GM23338 (cell line): ENCODE measurements at regions not wholly inside any gene's neighbourhood (a gene's known extent, or its start where the extent isn't known, plus 50 kb on each side); places are given as distances from the start of the nearest gene placed in this dataset.

ENCODE experiments used
- ATAC-seq: fragments of 200-7000 bp; cut with Tn5 transposase; 3 replicates; pipeline ENCODE4 v1.9.1; 2020
- DNase-seq: peaks from one replicate; pipeline ENCODE4 v3.0.0-alpha.2; 2015; ENCODE audit warnings: low spot score
- H2AFZ ChIP-seq: fragments of 200-600 bp; sonication (generic); 2 replicates; pipeline ENCODE4 v1.8.0; 2016; ENCODE audit warnings: antibody characterized with exemption, mild to moderate bottlenecking, moderate library complexity
- H3F3A ChIP-seq: fragments of 200-600 bp; sonication (generic); replicated peaks from 2 replicates; pipeline ENCODE4 v1.8.0; 2017; ENCODE audit warnings: antibody characterized with exemption, mixed run types, low read depth
- H3K27ac ChIP-seq: fragments of 200-600 bp; sonication (generic); 2 replicates; pipeline ENCODE4 v1.6.1; 2016; ENCODE audit warnings: low read depth
- H3K27me3 ChIP-seq: fragments of 200-600 bp; sonication (generic); 2 replicates; pipeline ENCODE4 v1.8.0; 2016; ENCODE audit warnings: mild to moderate bottlenecking, mixed run types, moderate library complexity; ENCODE audit not compliant: insufficient read depth
- H3K36me3 ChIP-seq: fragments of 200-600 bp; sonication (generic); 2 replicates; pipeline ENCODE4 v1.8.0; 2016; ENCODE audit warnings: mild to moderate bottlenecking; ENCODE audit not compliant: insufficient read depth
- H3K4me1 ChIP-seq: fragments of 200-600 bp; sonication (generic); 2 replicates; pipeline ENCODE4 v1.8.0; 2016; ENCODE audit warnings: mild to moderate bottlenecking, moderate library complexity; ENCODE audit not compliant: insufficient read depth
- H3K4me2 ChIP-seq: fragments of 200-600 bp; sonication (generic); 2 replicates; pipeline ENCODE4 v1.7.1; 2017; ENCODE audit warnings: mixed run types
- H3K4me3 ChIP-seq: fragments of 200-600 bp; sonication (generic); 2 replicates; pipeline ENCODE4 v1.6.1; 2016; ENCODE audit warnings: mixed run types
- H3K79me2 ChIP-seq: fragments of 200-600 bp; sonication (generic); replicated peaks from 2 replicates; pipeline ENCODE4 v1.8.0; 2017; ENCODE audit warnings: mild to moderate bottlenecking; ENCODE audit not compliant: insufficient read depth
- H3K9me2 ChIP-seq: fragments of 200-600 bp; sonication (generic); 2 replicates; pipeline ENCODE4 v1.8.0; 2017; ENCODE audit not compliant: insufficient read depth
- H4K20me1 ChIP-seq: fragments of 200-600 bp; sonication (generic); replicated peaks from 2 replicates; pipeline ENCODE4 v1.8.0; 2017; ENCODE audit warnings: mild to moderate bottlenecking; ENCODE audit not compliant: insufficient read depth
- H3K27ac Mint-ChIP-seq: 2 replicates; pipeline ENCODE4 v1.8.0; 2020; ENCODE audit warnings: inconsistent platforms, mild to moderate bottlenecking, moderate library complexity, mixed read lengths
- H3K27me3 Mint-ChIP-seq: 3 replicates; pipeline ENCODE4 v1.8.0; 2022; ENCODE audit warnings: low read depth, mild to moderate bottlenecking, moderate library complexity, mixed read lengths, inconsistent platforms; ENCODE audit not compliant: insufficient read depth, poor library complexity
- H3K36me3 Mint-ChIP-seq: 3 replicates; pipeline ENCODE4 v1.8.0; 2021; ENCODE audit warnings: low read depth, mild to moderate bottlenecking, inconsistent platforms, moderate library complexity, mixed read lengths
- H3K4me1 Mint-ChIP-seq: 3 replicates; pipeline ENCODE4 v1.8.0; 2020; ENCODE audit warnings: mild to moderate bottlenecking, inconsistent platforms, mixed read lengths
- H3K4me3 Mint-ChIP-seq: 3 replicates; pipeline ENCODE4 v1.8.0; 2021; ENCODE audit warnings: moderate library complexity, mild to moderate bottlenecking, inconsistent platforms, mixed read lengths
- H3K9me3 Mint-ChIP-seq: 3 replicates; pipeline ENCODE4 v1.8.0; 2020; ENCODE audit warnings: moderate library complexity, mild to moderate bottlenecking, inconsistent platforms, mixed read lengths
- CREB1 ChIP-seq: fragments of 250-450 bp; sonication (Bioruptor Pico); IDR thresholded peaks from 2 replicates; pipeline ENCODE4 v1.5.0; 2020; ENCODE audit warnings: low read depth, mild to moderate bottlenecking, moderate library complexity
- EZH2 ChIP-seq: fragments of 200-600 bp; sonication (generic); IDR thresholded peaks from one replicate; pipeline ENCODE4 v1.8.0; 2017; ENCODE audit warnings: antibody characterized with exemption, mild to moderate bottlenecking, low read depth; ENCODE audit not compliant: unreplicated experiment
- EZH2phosphoT487 ChIP-seq: fragments of 200-600 bp; sonication (generic); IDR thresholded peaks from one replicate; pipeline ENCODE4 v1.8.1; 2018; ENCODE audit warnings: antibody characterized with exemption; ENCODE audit not compliant: unreplicated experiment
- JUNB ChIP-seq: IDR thresholded peaks from one replicate; pipeline ENCODE4 v1.6.1; 2016; ENCODE audit warnings: antibody characterized with exemption; ENCODE audit not compliant: unreplicated experiment
- POLR2AphosphoS5 ChIP-seq: IDR thresholded peaks from 2 replicates; pipeline ENCODE4 v1.6.1; 2016; ENCODE audit warnings: antibody characterized with exemption, low read depth
- STAT1 ChIP-seq: IDR thresholded peaks from one replicate; pipeline ENCODE4 v1.6.1; 2016; ENCODE audit warnings: antibody characterized with exemption; ENCODE audit not compliant: unreplicated experiment
- ZNF114 ChIP-seq: fragments of 250-450 bp; sonication (Bioruptor Pico); IDR thresholded peaks from 2 replicates; pipeline ENCODE4 v1.5.0; 2020; ENCODE audit warnings: mild to moderate bottlenecking, moderate library complexity
- TF ChIP-seq, protein P1 (sequence below), 2 experiments: fragments of 200-600 bp in 1 of 2; sonication (generic) in 1 of 2; conservative IDR thresholded peaks; 2 replicates each; pipeline versions ENCODE4 v1.5.1 to v1.6.1; 2016 to 2017; ENCODE audit warnings: antibody characterized with exemption in 2 of 2, low read depth in 2 of 2, mild to moderate bottlenecking in 2 of 2, moderate library complexity in 1 of 2
- TF ChIP-seq, protein P2 (sequence below): IDR thresholded peaks from 2 replicates; pipeline ENCODE4 v1.6.1; 2016; ENCODE audit warnings: antibody characterized with exemption
- TF ChIP-seq, protein P3 (sequence below): IDR thresholded peaks from one replicate; pipeline ENCODE4 v1.6.1; 2018; ENCODE audit warnings: antibody characterized with exemption; ENCODE audit not compliant: unreplicated experiment

DNA sequence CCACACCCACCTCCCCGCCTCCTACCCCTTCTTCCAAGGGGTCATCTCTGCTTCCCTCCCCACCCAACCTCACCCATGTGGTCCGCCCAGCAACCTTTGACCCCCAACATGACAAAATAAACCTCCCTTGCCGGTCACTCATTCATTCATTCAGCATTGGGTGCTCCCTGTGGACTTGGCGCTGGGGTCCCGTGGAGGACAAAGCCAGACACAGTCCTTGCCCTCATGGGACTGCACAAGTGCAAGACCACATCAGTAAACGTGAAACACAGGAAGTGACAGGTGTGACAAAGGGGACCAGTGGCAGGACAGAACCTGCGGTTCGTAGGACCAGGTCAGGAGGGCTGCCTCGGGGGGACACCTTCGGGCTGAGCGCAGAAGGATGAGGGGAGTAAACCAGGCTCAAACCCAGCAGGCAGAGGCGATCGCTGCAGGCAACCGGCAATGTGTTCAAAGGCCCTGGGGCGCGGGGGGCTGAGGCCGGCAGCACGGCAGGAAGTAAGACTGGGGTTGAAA lies 185.4 kb downstream of the SEC14L1 start (continued):
- TF ChIP-seq, protein P1, sequence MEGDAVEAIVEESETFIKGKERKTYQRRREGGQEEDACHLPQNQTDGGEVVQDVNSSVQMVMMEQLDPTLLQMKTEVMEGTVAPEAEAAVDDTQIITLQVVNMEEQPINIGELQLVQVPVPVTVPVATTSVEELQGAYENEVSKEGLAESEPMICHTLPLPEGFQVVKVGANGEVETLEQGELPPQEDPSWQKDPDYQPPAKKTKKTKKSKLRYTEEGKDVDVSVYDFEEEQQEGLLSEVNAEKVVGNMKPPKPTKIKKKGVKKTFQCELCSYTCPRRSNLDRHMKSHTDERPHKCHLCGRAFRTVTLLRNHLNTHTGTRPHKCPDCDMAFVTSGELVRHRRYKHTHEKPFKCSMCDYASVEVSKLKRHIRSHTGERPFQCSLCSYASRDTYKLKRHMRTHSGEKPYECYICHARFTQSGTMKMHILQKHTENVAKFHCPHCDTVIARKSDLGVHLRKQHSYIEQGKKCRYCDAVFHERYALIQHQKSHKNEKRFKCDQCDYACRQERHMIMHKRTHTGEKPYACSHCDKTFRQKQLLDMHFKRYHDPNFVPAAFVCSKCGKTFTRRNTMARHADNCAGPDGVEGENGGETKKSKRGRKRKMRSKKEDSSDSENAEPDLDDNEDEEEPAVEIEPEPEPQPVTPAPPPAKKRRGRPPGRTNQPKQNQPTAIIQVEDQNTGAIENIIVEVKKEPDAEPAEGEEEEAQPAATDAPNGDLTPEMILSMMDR (conservative IDR thresholded peaks at IDR 0.05; ENCODE audit: low read depth in 2 of 2), result no peak
- no peak for TF ChIP-seq EZH2phosphoT487
- TF ChIP-seq ZNF114, result no peak

DNA sequence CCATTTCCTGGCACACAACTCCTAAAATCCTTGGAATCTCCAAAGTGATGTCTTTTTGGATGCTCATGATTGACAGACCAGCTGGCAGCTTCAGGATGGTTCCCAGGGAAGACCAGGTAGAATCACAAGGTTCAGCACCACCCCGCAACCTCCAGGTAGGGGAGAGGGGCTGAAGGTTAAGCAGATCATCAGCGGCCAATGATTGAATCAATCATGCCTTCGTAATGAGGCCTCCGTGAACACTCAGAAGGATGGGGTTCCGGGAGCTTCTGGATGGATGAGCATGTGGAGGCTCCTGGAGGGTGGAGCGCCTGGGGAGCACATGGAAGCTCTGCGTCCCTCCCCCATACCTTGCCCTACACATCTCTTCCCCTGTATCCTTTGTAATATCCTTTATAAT lies 185.9 kb downstream of the SEC14L1 start:
- Mint-ChIP-seq H3K4me1 (peaks cover 26% of the 10 kb centered on the region), H3K27me3 (peaks cover 3% of the 10 kb centered on the region), H3K4me3 (no peak overlapping the region), H3K36me3 (no peaks in the 10 kb centered on the region; the same call in 2 of the 3 replicates), H3K9me3 (no peaks in the 10 kb centered on the region; the same call in 2 of the 3 replicates), H3K27ac (no peak overlapping the region)
- Histone ChIP-seq H4K20me1 (peaks cover 4% of the 10 kb centered on the region; the same call in 1 of the 2 replicates), H3K4me2 (no peak overlapping the region), H3K27ac (no peak overlapping the region), H3K79me2 (peaks cover 14% of the 10 kb centered on the region), H3K27me3 (no peaks in the 10 kb centered on the region), H2AFZ (no peak overlapping the region), H3K36me3 (no peaks in the 10 kb centered on the region), H3K4me3 (no peak overlapping the region), H3F3A (no peaks in the 10 kb centered on the region), H3K9me2 (no peaks in the 10 kb centered on the region), H3K4me1 (no peaks in the 10 kb centered on the region)
- ATAC-seq (no peak), DNase-seq (no peak)
- TF ChIP-seq CREB1 (CRISPR knock-in tag), result no peak
- TF ChIP-seq ZNF114, result no peak
- TF ChIP-seq JUNB, result no peak
- no peak for TF ChIP-seq STAT1
- TF ChIP-seq, protein P1 (conservative IDR thresholded peaks at IDR 0.05; ENCODE audit: low read depth in 2 of 2), result no peak
- TF ChIP-seq EZH2, result no peak
- no peak for TF ChIP-seq POLR2AphosphoS5
- TF ChIP-seq, protein P2, sequence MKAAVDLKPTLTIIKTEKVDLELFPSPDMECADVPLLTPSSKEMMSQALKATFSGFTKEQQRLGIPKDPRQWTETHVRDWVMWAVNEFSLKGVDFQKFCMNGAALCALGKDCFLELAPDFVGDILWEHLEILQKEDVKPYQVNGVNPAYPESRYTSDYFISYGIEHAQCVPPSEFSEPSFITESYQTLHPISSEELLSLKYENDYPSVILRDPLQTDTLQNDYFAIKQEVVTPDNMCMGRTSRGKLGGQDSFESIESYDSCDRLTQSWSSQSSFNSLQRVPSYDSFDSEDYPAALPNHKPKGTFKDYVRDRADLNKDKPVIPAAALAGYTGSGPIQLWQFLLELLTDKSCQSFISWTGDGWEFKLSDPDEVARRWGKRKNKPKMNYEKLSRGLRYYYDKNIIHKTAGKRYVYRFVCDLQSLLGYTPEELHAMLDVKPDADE, result no peak
- TF ChIP-seq, protein P3, sequence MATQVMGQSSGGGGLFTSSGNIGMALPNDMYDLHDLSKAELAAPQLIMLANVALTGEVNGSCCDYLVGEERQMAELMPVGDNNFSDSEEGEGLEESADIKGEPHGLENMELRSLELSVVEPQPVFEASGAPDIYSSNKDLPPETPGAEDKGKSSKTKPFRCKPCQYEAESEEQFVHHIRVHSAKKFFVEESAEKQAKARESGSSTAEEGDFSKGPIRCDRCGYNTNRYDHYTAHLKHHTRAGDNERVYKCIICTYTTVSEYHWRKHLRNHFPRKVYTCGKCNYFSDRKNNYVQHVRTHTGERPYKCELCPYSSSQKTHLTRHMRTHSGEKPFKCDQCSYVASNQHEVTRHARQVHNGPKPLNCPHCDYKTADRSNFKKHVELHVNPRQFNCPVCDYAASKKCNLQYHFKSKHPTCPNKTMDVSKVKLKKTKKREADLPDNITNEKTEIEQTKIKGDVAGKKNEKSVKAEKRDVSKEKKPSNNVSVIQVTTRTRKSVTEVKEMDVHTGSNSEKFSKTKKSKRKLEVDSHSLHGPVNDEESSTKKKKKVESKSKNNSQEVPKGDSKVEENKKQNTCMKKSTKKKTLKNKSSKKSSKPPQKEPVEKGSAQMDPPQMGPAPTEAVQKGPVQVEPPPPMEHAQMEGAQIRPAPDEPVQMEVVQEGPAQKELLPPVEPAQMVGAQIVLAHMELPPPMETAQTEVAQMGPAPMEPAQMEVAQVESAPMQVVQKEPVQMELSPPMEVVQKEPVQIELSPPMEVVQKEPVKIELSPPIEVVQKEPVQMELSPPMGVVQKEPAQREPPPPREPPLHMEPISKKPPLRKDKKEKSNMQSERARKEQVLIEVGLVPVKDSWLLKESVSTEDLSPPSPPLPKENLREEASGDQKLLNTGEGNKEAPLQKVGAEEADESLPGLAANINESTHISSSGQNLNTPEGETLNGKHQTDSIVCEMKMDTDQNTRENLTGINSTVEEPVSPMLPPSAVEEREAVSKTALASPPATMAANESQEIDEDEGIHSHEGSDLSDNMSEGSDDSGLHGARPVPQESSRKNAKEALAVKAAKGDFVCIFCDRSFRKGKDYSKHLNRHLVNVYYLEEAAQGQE, result no peak
